ENCODE measurements at regions not wholly inside any gene's neighbourhood (a gene's known extent, or its start where the extent isn't known, plus 50 kb on each side); places are given as distances from the start of the nearest gene placed in this dataset.

GRCh38 chr14:61899497-61899896 lies 137.3 kb downstream of the SNAPC1 start:
- TF ChIP-seq CTCF (IDR thresholded peaks at IDR 0.05): no peak
- no peak for TF ChIP-seq EZH2 (IDR thresholded peaks at IDR 0.05; ENCODE audit: borderline replicate concordance, insufficient read depth, low read depth, low read length, poor library complexity, severe bottlenecking)
